ENCODE measurements at regions not wholly inside any gene's neighbourhood (a gene's known extent, or its start where the extent isn't known, plus 50 kb on each side); places are given as distances from the start of the nearest gene placed in this dataset.
"Not testable (repeated sequence)": the region's sequence is repeated elsewhere in the genome, so short reads cannot be mapped to it uniquely, and the experiment has no call there.

DNA sequence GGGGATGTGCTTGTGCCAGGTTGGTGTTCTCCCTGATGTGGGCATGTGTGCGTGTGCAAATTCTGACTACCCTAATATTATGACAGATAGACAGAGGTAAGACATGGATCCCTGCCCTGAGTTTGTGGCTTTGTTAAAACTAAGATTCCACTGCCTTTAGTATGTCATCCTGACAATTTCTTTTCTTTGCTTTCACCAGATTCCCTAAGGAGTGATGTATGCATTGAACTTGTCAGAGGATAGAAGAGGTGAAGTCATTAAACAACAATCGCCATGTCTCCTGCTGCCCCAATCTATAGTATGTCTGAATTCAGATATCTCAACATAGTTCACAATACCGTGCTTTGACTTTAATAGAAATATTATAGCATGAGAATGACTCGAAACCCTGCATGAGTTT is 137.1 kb upstream of the ELAC2 start:
- Histone ChIP-seq H3K27ac (ENCODE audit: low read length) (no peak overlapping the region), H4K20me1 (ENCODE audit: insufficient read depth, low read length) (no peaks in the 10 kb centered on the region), H3K36me3 (replicated peaks; ENCODE audit: low read depth, low read length) (no peaks in the 10 kb centered on the region), H3K4me1 (ENCODE audit: low read length) (no peaks in the 10 kb centered on the region), H3K4me3 (ENCODE audit: low read length) (no peak overlapping the region), H3K9ac (ENCODE audit: low read length) (no peak overlapping the region), H2AFZ (ENCODE audit: low read depth, low read length) (no peak overlapping the region), H3K9me3 (ENCODE audit: insufficient read depth, low read length) (no peaks in the 10 kb centered on the region), H3K27me3 (ENCODE audit: low read depth, low read length) (no peaks in the 10 kb centered on the region), H3K79me2 (ENCODE audit: low read length) (no peaks in the 10 kb centered on the region), H3K4me2 (ENCODE audit: low read length) (no peak overlapping the region)
- TF ChIP-seq, protein P1, sequence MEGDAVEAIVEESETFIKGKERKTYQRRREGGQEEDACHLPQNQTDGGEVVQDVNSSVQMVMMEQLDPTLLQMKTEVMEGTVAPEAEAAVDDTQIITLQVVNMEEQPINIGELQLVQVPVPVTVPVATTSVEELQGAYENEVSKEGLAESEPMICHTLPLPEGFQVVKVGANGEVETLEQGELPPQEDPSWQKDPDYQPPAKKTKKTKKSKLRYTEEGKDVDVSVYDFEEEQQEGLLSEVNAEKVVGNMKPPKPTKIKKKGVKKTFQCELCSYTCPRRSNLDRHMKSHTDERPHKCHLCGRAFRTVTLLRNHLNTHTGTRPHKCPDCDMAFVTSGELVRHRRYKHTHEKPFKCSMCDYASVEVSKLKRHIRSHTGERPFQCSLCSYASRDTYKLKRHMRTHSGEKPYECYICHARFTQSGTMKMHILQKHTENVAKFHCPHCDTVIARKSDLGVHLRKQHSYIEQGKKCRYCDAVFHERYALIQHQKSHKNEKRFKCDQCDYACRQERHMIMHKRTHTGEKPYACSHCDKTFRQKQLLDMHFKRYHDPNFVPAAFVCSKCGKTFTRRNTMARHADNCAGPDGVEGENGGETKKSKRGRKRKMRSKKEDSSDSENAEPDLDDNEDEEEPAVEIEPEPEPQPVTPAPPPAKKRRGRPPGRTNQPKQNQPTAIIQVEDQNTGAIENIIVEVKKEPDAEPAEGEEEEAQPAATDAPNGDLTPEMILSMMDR (IDR thresholded peaks at IDR 0.05; ENCODE audit: low read depth, low read length): no peak
- TF ChIP-seq EZH2phosphoT487 (IDR thresholded peaks at IDR 0.05; ENCODE audit: low read depth): no peak

DNA sequence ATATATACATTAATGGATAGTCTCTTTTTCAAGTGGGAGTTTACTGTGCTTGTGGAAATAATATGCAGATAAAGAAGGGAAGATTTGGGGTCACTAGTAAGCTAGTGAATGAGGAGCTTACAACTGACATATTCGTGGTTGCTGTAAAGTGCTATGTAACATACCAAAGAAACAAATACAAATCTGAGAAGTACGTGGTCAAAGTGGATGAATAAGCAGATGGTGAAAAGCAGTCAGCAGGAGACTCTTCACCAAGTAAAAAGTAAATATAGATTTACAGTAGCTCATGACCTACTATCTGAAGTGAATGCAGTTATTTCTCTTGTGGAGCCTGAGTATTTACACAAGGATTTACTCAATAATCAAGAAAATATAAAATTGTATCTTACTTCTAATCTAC is 136.6 kb upstream of the ELAC2 start:
- Histone ChIP-seq H3K27ac (ENCODE audit: low read length) (no peak overlapping the region), H3K9ac (ENCODE audit: low read length) (no peak overlapping the region), H3K79me2 (ENCODE audit: low read length) (no peaks in the 10 kb centered on the region), H3K4me3 (ENCODE audit: low read length) (no peak overlapping the region), H4K20me1 (ENCODE audit: insufficient read depth, low read length) (no peaks in the 10 kb centered on the region), H3K4me2 (ENCODE audit: low read length) (no peak overlapping the region), H3K9me3 (ENCODE audit: insufficient read depth, low read length) (no peaks in the 10 kb centered on the region), H3K4me1 (ENCODE audit: low read length) (no peaks in the 10 kb centered on the region), H2AFZ (ENCODE audit: low read depth, low read length) (no peak overlapping the region), H3K27me3 (ENCODE audit: low read depth, low read length) (no peaks in the 10 kb centered on the region), H3K36me3 (replicated peaks; ENCODE audit: low read depth, low read length) (no peaks in the 10 kb centered on the region)
- no peak for TF ChIP-seq EZH2phosphoT487 (IDR thresholded peaks at IDR 0.05; ENCODE audit: low read depth)
- TF ChIP-seq, protein P1 (IDR thresholded peaks at IDR 0.05; ENCODE audit: low read depth, low read length): no peak

DNA sequence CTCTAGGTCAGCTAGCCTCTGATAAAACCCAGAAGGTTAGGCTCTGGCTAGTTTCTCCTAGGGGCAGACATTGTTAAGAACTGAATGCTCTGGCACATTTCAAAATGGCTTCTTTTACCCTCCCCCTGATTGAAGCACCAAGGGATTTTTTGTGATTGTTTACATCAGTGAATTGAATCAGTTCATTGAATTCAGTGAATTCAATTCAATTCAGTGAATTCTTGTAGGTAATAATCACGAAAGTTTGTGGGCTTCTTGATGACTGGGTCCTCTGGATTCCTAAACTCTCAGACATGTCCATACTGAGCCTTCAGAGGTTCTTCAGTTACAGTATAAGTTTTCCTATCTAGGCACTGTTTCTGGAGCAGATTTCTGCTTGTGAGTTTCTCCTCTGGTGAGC is 135.2 kb upstream of the ELAC2 start:
- no peak overlapping the region for H3K27ac ChIP-seq (ENCODE audit: low read length)
- H4K20me1 ChIP-seq (ENCODE audit: insufficient read depth, low read length): no peaks in the 10 kb centered on the region
- H2AFZ ChIP-seq (ENCODE audit: low read depth, low read length): no peak overlapping the region
- H3K9ac ChIP-seq (ENCODE audit: low read length): no peak overlapping the region
- H3K36me3 ChIP-seq (replicated peaks; ENCODE audit: low read depth, low read length): no peaks in the 10 kb centered on the region
- H3K27me3 ChIP-seq (ENCODE audit: low read depth, low read length): no peaks in the 10 kb centered on the region
- no peaks in the 10 kb centered on the region for H3K79me2 ChIP-seq (ENCODE audit: low read length)
- no peaks in the 10 kb centered on the region for H3K9me3 ChIP-seq (ENCODE audit: insufficient read depth, low read length)
- H3K4me3 ChIP-seq (ENCODE audit: low read length): no peak overlapping the region
- H3K4me2 ChIP-seq (ENCODE audit: low read length): no peak overlapping the region
- TF ChIP-seq EZH2phosphoT487 (IDR thresholded peaks at IDR 0.05; ENCODE audit: low read depth): no peak
- TF ChIP-seq, protein P1 (IDR thresholded peaks at IDR 0.05; ENCODE audit: low read depth, low read length): no peak
- no peaks in the 10 kb centered on the region for H3K4me1 ChIP-seq (ENCODE audit: low read length)

DNA sequence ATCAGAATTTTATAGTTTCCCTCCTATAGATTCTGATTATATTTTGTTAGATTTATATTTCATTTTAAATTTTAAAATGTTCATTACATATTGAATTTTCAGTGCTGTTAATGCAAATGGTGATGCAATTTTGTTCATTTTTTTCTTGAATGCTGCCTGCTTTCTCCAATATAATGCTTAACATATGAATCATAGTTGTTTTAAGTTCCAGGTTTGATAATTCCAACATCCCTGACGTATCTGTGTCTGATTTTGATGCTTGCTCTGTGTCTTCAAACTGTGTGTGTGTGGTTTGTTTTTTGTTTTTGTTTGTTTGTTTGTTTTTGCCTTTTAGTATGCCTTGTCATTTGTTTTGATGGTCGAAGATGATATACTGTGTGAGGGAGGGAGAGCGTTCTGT is 134.7 kb upstream of the ELAC2 start:
- H2AFZ ChIP-seq (ENCODE audit: low read depth, low read length): no peak overlapping the region
- H3K4me2 ChIP-seq (ENCODE audit: low read length): no peak overlapping the region
- H3K9me3 ChIP-seq (ENCODE audit: insufficient read depth, low read length): no peaks in the 10 kb centered on the region
- H3K4me3 ChIP-seq (ENCODE audit: low read length): no peak overlapping the region
- no peaks in the 10 kb centered on the region for H3K4me1 ChIP-seq (ENCODE audit: low read length)
- no peaks in the 10 kb centered on the region for H4K20me1 ChIP-seq (ENCODE audit: insufficient read depth, low read length)
- TF ChIP-seq, protein P1 (IDR thresholded peaks at IDR 0.05; ENCODE audit: low read depth, low read length): no peak
- H3K79me2 ChIP-seq (ENCODE audit: low read length): no peaks in the 10 kb centered on the region
- no peak overlapping the region for H3K27ac ChIP-seq (ENCODE audit: low read length)
- no peaks in the 10 kb centered on the region for H3K27me3 ChIP-seq (ENCODE audit: low read depth, low read length)
- H3K9ac ChIP-seq (ENCODE audit: low read length): no peak overlapping the region
- no peaks in the 10 kb centered on the region for H3K36me3 ChIP-seq (replicated peaks; ENCODE audit: low read depth, low read length)

DNA sequence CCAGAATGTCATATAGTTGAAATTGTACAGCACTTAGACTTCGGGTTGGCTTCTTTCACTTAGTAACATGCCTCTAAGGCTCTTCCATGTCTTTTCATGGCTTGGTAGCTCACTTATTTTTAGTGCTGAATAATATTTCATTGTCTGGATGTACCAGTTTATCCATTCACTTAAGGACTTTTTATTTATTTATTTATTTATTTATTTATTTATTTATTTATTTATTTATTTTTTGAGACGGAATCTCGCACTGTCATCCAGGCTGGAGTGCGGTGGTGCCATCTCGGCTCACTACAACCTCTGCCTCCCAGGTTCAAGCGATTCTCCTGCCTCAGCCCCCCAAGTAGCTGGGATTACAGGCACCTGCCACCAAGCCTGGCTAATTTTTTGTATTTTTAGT is 132.9 kb upstream of the ELAC2 start:
- not testable (repeated sequence) for H3K36me3 ChIP-seq (replicated peaks; ENCODE audit: low read depth, low read length); H3K79me2 ChIP-seq (ENCODE audit: low read length); H3K4me1 ChIP-seq (ENCODE audit: low read length); H3K9me3 ChIP-seq (ENCODE audit: insufficient read depth, low read length); H4K20me1 ChIP-seq (ENCODE audit: insufficient read depth, low read length); H3K27ac ChIP-seq (ENCODE audit: low read length); H3K9ac ChIP-seq (ENCODE audit: low read length); H2AFZ ChIP-seq (ENCODE audit: low read depth, low read length); H3K27me3 ChIP-seq (ENCODE audit: low read depth, low read length); H3K4me3 ChIP-seq (ENCODE audit: low read length); H3K4me2 ChIP-seq (ENCODE audit: low read length)
